SK-N-SH treated with all-trans-retinoic acid at 6 μM for 48 hours (cell line): ENCODE measurements at regions not wholly inside any gene's neighbourhood (a gene's known extent, or its start where the extent isn't known, plus 50 kb on each side); places are given as distances from the start of the nearest gene placed in this dataset.

Source experiments
- ATAC-seq: fragments of 200-7000 bp; cut with Tn5 transposase; 3 replicates; pipeline ENCODE4 v1.9.1; 2020; ENCODE audit warnings: mild to moderate bottlenecking, moderate library complexity
- ARNTL ChIP-seq: fragments of 450-650 bp; formaldehyde crosslinking; IDR thresholded peaks from 2 replicates; pipeline ENCODE4 v1.5.0; 2020; ENCODE audit warnings: low read depth, mild to moderate bottlenecking, moderate library complexity, borderline replicate concordance
- BACH2 ChIP-seq: fragments of 250-450 bp; sonication (Bioruptor Pico); IDR thresholded peaks from 2 replicates; pipeline ENCODE4 v1.9.0; 2021; ENCODE audit warnings: mild to moderate bottlenecking, borderline replicate concordance
- CREB5 ChIP-seq: fragments of 250-450 bp; sonication (Bioruptor Pico); IDR thresholded peaks from 2 replicates; pipeline ENCODE4 v1.5.1; 2020; ENCODE audit warnings: low read depth, mild to moderate bottlenecking, moderate library complexity
- CSDC2 ChIP-seq: fragments of 250-450 bp; sonication (Bioruptor Pico); IDR thresholded peaks from 2 replicates; pipeline ENCODE4 v1.5.0; 2020; ENCODE audit warnings: mild to moderate bottlenecking, moderate library complexity
- CSRNP3 ChIP-seq: fragments of 250-450 bp; sonication (Bioruptor Pico); IDR thresholded peaks from 2 replicates; pipeline ENCODE4 v1.5.1; 2021; ENCODE audit warnings: mild to moderate bottlenecking, moderate library complexity
- ESRRG ChIP-seq: fragments of 250-450 bp; sonication (Bioruptor Pico); IDR thresholded peaks from 2 replicates; pipeline ENCODE4 v1.6.1; 2021; ENCODE audit warnings: mild to moderate bottlenecking
- GLIS3 ChIP-seq: fragments of 250-450 bp; sonication (Bioruptor Pico); IDR thresholded peaks from 2 replicates; pipeline ENCODE4 v1.5.0; 2020; ENCODE audit warnings: mild to moderate bottlenecking, moderate library complexity
- ISL1 ChIP-seq: fragments of 250-450 bp; sonication (Bioruptor Pico); IDR thresholded peaks from 2 replicates; pipeline ENCODE4 v2.1.2; 2022; ENCODE audit warnings: mild to moderate bottlenecking, moderate library complexity
- OSR1 ChIP-seq: fragments of 250-450 bp; sonication (Bioruptor Pico); IDR thresholded peaks from 2 replicates; pipeline ENCODE4 v1.8.0; 2022; ENCODE audit warnings: moderate library complexity, mild to moderate bottlenecking, inconsistent platforms
- PATZ1 ChIP-seq: fragments of 250-450 bp; sonication (Bioruptor Pico); IDR thresholded peaks from 2 replicates; pipeline ENCODE4 v1.8.0; 2020; ENCODE audit warnings: mild to moderate bottlenecking, moderate library complexity, borderline replicate concordance
- POU6F1 ChIP-seq: fragments of 250-450 bp; sonication (Bioruptor Pico); IDR thresholded peaks from 2 replicates; pipeline ENCODE4 v1.8.0; 2021; ENCODE audit warnings: low read depth, mild to moderate bottlenecking, moderate library complexity, borderline replicate concordance
- PPARA ChIP-seq: fragments of 250-450 bp; sonication (Bioruptor Pico); IDR thresholded peaks from 2 replicates; pipeline ENCODE4 v1.5.0; 2020; ENCODE audit warnings: mild to moderate bottlenecking, borderline replicate concordance
- SNAI2 ChIP-seq: fragments of 250-450 bp; sonication (Bioruptor Pico); IDR thresholded peaks from 2 replicates; pipeline ENCODE4 v1.5.0; 2020; ENCODE audit warnings: mild to moderate bottlenecking, moderate library complexity
- TCF4 ChIP-seq: fragments of 250-450 bp; sonication (Bioruptor Pico); IDR thresholded peaks from 2 replicates; pipeline ENCODE4 v1.8.0; 2021; ENCODE audit warnings: mild to moderate bottlenecking, moderate library complexity, borderline replicate concordance
- TOX ChIP-seq: fragments of 250-450 bp; sonication (Bioruptor Pico); IDR thresholded peaks from 2 replicates; pipeline ENCODE4 v1.8.0; 2021; ENCODE audit warnings: mild to moderate bottlenecking, moderate library complexity, borderline replicate concordance
- TSHZ2 ChIP-seq: fragments of 250-450 bp; sonication (Bioruptor Pico); IDR thresholded peaks from 2 replicates; pipeline ENCODE4 v1.5.0; 2020; ENCODE audit warnings: mild to moderate bottlenecking, moderate library complexity
- ZC3H10 ChIP-seq: fragments of 250-450 bp; sonication (Bioruptor Pico); IDR thresholded peaks from 2 replicates; pipeline ENCODE4 v1.5.1; 2021; ENCODE audit warnings: mild to moderate bottlenecking, moderate library complexity
- ZFP30 ChIP-seq: fragments of 450-650 bp; formaldehyde crosslinking; IDR thresholded peaks from 2 replicates; pipeline ENCODE4 v1.5.0; 2022; ENCODE audit warnings: mild to moderate bottlenecking, moderate library complexity
- ZNF565 ChIP-seq: fragments of 450-650 bp; formaldehyde crosslinking; conservative IDR thresholded peaks from 2 replicates; pipeline ENCODE4 v1.5.0; 2020; ENCODE audit warnings: low read depth, mild to moderate bottlenecking, moderate library complexity
- ZNF70 ChIP-seq: fragments of 450-650 bp; formaldehyde crosslinking; IDR thresholded peaks from 2 replicates; pipeline ENCODE4 v1.5.0; 2020; ENCODE audit warnings: mild to moderate bottlenecking, moderate library complexity
- ZNF8 ChIP-seq: fragments of 450-650 bp; formaldehyde crosslinking; IDR thresholded peaks from 2 replicates; pipeline ENCODE4 v1.5.0; 2020; ENCODE audit warnings: mild to moderate bottlenecking, moderate library complexity

- TF ChIP-seq CSRNP3 (CRISPR knock-in tag) (no peak), TSHZ2 (CRISPR knock-in tag) (no peak), CSDC2 (no peak), ZC3H10 (CRISPR knock-in tag) (no peak), ESRRG (no peak), TCF4 (CRISPR knock-in tag) (no peak), OSR1 (CRISPR knock-in tag) (no peak), ZNF565 (CRISPR knock-in tag) (no peak), PPARA (CRISPR knock-in tag) (no peak), SNAI2 (CRISPR knock-in tag) (no peak)
- no peak for ATAC-seq
These were observed 1526.6 kb upstream of the FLRT2 start for GRCh38 chr14:84003346-84003745.

- ATAC-seq: no peak
- TF ChIP-seq SNAI2 (CRISPR knock-in tag) (no peak), TOX (CRISPR knock-in tag) (no peak), POU6F1 (no peak), TCF4 (CRISPR knock-in tag) (no peak), PPARA (CRISPR knock-in tag) (no peak), GLIS3 (CRISPR knock-in tag) (no peak), CSDC2 (no peak), ISL1 (no peak), PATZ1 (CRISPR knock-in tag) (no peak), ESRRG (no peak), OSR1 (CRISPR knock-in tag) (no peak), ZFP30 (no peak), CREB5 (CRISPR knock-in tag) (no peak), ZNF70 (CRISPR knock-in tag) (no peak), TSHZ2 (CRISPR knock-in tag) (no peak), ZNF565 (CRISPR knock-in tag) (no peak), BACH2 (CRISPR knock-in tag) (no peak), ZNF8 (CRISPR knock-in tag) (no peak), ARNTL (CRISPR knock-in tag) (no peak)
These were observed 1523.2 kb upstream of the FLRT2 start for GRCh38 chr14:84006643-84007155.
